ENCODE measurements at regions not wholly inside any gene's neighbourhood (a gene's known extent, or its start where the extent isn't known, plus 50 kb on each side); places are given as distances from the start of the nearest gene placed in this dataset.

DNA sequence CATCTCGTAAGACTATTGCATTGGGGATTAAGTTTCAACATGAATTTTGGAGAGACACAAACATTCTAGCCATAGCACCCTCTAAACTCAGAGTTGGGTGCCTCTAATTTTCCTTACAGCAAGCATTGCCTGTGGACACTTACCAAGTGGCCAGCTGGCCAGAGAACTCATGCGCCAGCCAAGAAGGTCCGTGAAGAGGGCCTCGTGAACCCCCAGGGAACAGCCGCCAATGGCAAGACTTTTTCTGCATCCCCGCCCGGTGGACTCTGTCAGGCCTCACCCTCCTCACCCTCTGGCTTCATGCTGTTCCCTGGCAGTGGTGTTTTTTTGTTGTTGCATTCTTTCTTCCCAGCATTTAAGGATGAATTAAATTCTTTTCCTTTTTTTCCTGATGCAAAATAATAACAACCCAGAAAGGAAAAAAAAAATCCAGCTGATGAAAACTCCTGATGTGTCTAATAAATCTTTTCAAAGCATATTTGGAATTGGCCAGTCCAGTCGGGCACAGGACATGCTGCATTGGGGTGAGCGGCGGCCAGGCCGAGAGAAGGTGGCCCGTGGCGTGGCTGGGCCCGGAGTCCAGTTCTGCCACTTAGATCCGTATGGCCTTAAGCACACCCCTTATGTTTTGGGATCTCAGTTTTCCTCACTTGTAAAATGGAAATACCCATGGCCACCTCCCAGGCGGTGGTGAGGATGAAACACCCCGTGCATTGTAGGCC is 191.9 kb upstream of the DIO3 start:
- TF ChIP-seq, protein P1, sequence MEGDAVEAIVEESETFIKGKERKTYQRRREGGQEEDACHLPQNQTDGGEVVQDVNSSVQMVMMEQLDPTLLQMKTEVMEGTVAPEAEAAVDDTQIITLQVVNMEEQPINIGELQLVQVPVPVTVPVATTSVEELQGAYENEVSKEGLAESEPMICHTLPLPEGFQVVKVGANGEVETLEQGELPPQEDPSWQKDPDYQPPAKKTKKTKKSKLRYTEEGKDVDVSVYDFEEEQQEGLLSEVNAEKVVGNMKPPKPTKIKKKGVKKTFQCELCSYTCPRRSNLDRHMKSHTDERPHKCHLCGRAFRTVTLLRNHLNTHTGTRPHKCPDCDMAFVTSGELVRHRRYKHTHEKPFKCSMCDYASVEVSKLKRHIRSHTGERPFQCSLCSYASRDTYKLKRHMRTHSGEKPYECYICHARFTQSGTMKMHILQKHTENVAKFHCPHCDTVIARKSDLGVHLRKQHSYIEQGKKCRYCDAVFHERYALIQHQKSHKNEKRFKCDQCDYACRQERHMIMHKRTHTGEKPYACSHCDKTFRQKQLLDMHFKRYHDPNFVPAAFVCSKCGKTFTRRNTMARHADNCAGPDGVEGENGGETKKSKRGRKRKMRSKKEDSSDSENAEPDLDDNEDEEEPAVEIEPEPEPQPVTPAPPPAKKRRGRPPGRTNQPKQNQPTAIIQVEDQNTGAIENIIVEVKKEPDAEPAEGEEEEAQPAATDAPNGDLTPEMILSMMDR (IDR thresholded peaks at IDR 0.05; ENCODE audit: extremely low read depth in 1 of 2, insufficient read depth in 1 of 2, low read depth in 1 of 2, low read length in 2 of 2): no peak
- TF ChIP-seq GATA2 (IDR thresholded peaks at IDR 0.05; ENCODE audit: insufficient read depth, insufficient read length, low read depth, low read length): no peak
- TF ChIP-seq, protein P2, sequence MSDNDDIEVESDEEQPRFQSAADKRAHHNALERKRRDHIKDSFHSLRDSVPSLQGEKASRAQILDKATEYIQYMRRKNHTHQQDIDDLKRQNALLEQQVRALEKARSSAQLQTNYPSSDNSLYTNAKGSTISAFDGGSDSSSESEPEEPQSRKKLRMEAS (IDR thresholded peaks at IDR 0.05; ENCODE audit: insufficient read depth, insufficient read length): no peak
- TF ChIP-seq EZH2 (IDR thresholded peaks at IDR 0.05; ENCODE audit: borderline replicate concordance, low read depth, low read length, severe bottlenecking): no peak

All from endothelial cell of umbilical vein (primary cell).